ENCODE measurements at regions not wholly inside any gene's neighbourhood (a gene's known extent, or its start where the extent isn't known, plus 50 kb on each side); places are given as distances from the start of the nearest gene placed in this dataset.

GRCh38 chr9:86772635-86772993 lies 174.7 kb downstream of the GAS1 start:
- H3K36me3 ChIP-seq (ENCODE audit: low read depth, low read length), result no peaks in the 10 kb centered on the region
- H3K9me2 ChIP-seq (replicated peaks; ENCODE audit: low read length), result no peaks in the 10 kb centered on the region
- no peaks in the 10 kb centered on the region for H3F3A ChIP-seq (ENCODE audit: low read length, unreplicated experiment)
- intact Hi-C loops (cut with micrococcal nuclease), result no loop called here
- H3K4me3 ChIP-seq (ENCODE audit: low read length), result no peak overlapping the region
- TF ChIP-seq CTCF (conservative IDR thresholded peaks at IDR 0.05; ENCODE audit: low read depth, low read length) (no peak), EZH2 (IDR thresholded peaks at IDR 0.05; ENCODE audit: low read length, unreplicated experiment) (no peak), EZH2phosphoT487 (IDR thresholded peaks at IDR 0.05; ENCODE audit: borderline replicate concordance, low read length) (no peak)
- ATAC-seq, result no peak
- BruUV-seq (replicated peaks), result no TSS peak
- DNase-seq, result no peak
- no peak overlapping the region for H3K27ac ChIP-seq (ENCODE audit: low read length)
- no peak overlapping the region for H2AFZ ChIP-seq (ENCODE audit: low read length)
- H3K4me1 ChIP-seq (ENCODE audit: insufficient read depth, low read length), result no peaks in the 10 kb centered on the region
- no peaks in the 10 kb centered on the region for H4K20me1 ChIP-seq (ENCODE audit: low read length)
- ChIA-PET POLR2A (ENCODE audit: unreplicated experiment) (no interaction called here), CTCF (no interaction called here)
- no peak overlapping the region for H3K4me2 ChIP-seq (ENCODE audit: low read length)
- no peaks in the 10 kb centered on the region; the same call in 1 of the 2 replicates for H3K27me3 ChIP-seq (ENCODE audit: low read length)
- no peaks in the 10 kb centered on the region for H3K9me3 ChIP-seq (ENCODE audit: low read length)
- no peaks in the 10 kb centered on the region for H3K79me2 ChIP-seq (ENCODE audit: low read length)
- no peak overlapping the region for H3K9ac ChIP-seq (ENCODE audit: low read length)

DNA sequence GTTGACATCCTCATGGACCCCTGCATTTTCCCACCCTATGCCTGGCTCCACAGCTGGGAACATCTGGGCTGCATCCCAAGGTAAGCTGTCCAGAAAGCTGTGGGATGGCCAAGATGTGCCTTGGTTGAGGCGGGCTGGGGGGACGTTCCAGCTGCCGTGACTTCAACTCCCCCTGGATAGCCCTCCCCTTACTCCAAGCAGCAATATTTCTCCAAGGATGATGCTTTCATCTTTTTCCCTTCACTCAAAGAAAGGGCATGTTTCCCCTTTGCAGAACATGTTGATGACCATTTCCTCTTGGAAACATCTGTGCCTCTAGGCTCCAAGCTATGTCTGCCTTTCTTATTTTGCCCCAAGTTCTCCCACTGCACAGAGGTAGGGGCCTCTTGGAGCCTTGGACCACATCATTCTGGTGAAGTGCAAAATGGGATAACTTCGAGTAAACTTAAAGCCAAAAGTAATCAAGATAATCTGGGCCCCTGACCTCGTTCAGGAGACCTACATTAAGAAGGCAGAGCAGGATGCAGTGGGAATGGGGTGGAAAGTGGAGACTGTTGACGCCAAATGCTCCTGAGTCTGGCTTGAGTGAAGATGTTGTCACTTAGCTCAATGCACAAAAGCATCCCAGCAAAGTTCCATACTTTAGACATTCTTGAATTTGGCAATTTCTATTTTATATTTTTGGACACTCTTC lies 175.2 kb downstream of the GAS1 start:
- Histone ChIP-seq H3K79me2 (ENCODE audit: low read length) (no peaks in the 10 kb centered on the region), H3K4me3 (ENCODE audit: low read length) (no peak overlapping the region), H3K9me3 (ENCODE audit: low read length) (no peaks in the 10 kb centered on the region), H3K4me2 (ENCODE audit: low read length) (no peak overlapping the region), H2AFZ (ENCODE audit: low read length) (no peak overlapping the region), H3K27me3 (ENCODE audit: low read length) (no peaks in the 10 kb centered on the region; the same call in 1 of the 2 replicates), H3K27ac (ENCODE audit: low read length) (no peak overlapping the region), H4K20me1 (ENCODE audit: low read length) (no peaks in the 10 kb centered on the region), H3K36me3 (ENCODE audit: low read depth, low read length) (no peaks in the 10 kb centered on the region), H3K4me1 (ENCODE audit: insufficient read depth, low read length) (peaks cover 4% of the 10 kb centered on the region; the same call in 1 of the 2 replicates), H3F3A (ENCODE audit: low read length, unreplicated experiment) (no peaks in the 10 kb centered on the region), H3K9ac (ENCODE audit: low read length) (no peak overlapping the region), H3K9me2 (replicated peaks; ENCODE audit: low read length) (no peaks in the 10 kb centered on the region)
- ChIA-PET POLR2A (ENCODE audit: unreplicated experiment) (no interaction called here), CTCF (no interaction called here)
- BruUV-seq (replicated peaks), result no TSS peak
- DNase-seq (no peak), ATAC-seq (no peak)
- intact Hi-C loops (cut with micrococcal nuclease), result no loop called here
- TF ChIP-seq CTCF (conservative IDR thresholded peaks at IDR 0.05; ENCODE audit: low read depth, low read length), result no peak
- no peak for TF ChIP-seq EZH2 (IDR thresholded peaks at IDR 0.05; ENCODE audit: low read length, unreplicated experiment)
- no peak for TF ChIP-seq EZH2phosphoT487 (IDR thresholded peaks at IDR 0.05; ENCODE audit: borderline replicate concordance, low read length)

DNA sequence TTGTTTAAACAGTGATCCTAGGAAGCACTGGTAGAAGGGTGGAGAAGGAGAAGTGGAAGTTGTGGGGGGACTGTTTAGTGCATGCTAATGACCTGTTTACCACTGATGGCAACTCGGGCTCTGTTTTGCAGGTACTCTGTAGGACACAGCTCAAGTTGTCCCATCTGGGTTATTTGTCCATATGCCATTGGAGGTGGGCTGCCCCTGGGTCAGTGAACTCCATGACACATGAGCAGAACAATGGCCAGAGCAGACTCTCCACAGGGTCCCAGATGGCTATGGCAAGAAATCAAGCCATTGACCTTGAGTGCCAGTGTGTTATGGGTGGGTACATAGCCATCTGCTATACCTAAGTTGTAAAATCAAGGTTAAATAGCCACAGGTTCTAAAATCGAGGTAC lies 175.9 kb downstream of the GAS1 start:
- ChIA-PET CTCF (no interaction called here), POLR2A (ENCODE audit: unreplicated experiment) (no interaction called here)
- H3K27me3 ChIP-seq (ENCODE audit: low read length), result no peaks in the 10 kb centered on the region; the same call in 1 of the 2 replicates
- no peak for TF ChIP-seq CTCF (conservative IDR thresholded peaks at IDR 0.05; ENCODE audit: low read depth, low read length)
- TF ChIP-seq EZH2phosphoT487 (IDR thresholded peaks at IDR 0.05; ENCODE audit: borderline replicate concordance, low read length), result no peak
- no peak for TF ChIP-seq EZH2 (IDR thresholded peaks at IDR 0.05; ENCODE audit: low read length, unreplicated experiment)
- no peak overlapping the region for H3K4me2 ChIP-seq (ENCODE audit: low read length)
- H3K79me2 ChIP-seq (ENCODE audit: low read length), result no peaks in the 10 kb centered on the region
- H3K36me3 ChIP-seq (ENCODE audit: low read depth, low read length), result no peaks in the 10 kb centered on the region
- no peak for ATAC-seq
- no peaks in the 10 kb centered on the region for H4K20me1 ChIP-seq (ENCODE audit: low read length)
- BruUV-seq (replicated peaks), result no TSS peak
- H3F3A ChIP-seq (ENCODE audit: low read length, unreplicated experiment), result no peaks in the 10 kb centered on the region
- intact Hi-C loops (cut with micrococcal nuclease), result no loop called here
- H2AFZ ChIP-seq (ENCODE audit: low read length), result no peak overlapping the region
- H3K27ac ChIP-seq (ENCODE audit: low read length), result no peak overlapping the region
- no peak for DNase-seq
- no peak overlapping the region for H3K9ac ChIP-seq (ENCODE audit: low read length)
- H3K9me3 ChIP-seq (ENCODE audit: low read length), result no peaks in the 10 kb centered on the region
- H3K4me3 ChIP-seq (ENCODE audit: low read length), result no peak overlapping the region
- peaks cover 5% of the 10 kb centered on the region; the same call in 1 of the 2 replicates for H3K4me1 ChIP-seq (ENCODE audit: insufficient read depth, low read length)
- no peaks in the 10 kb centered on the region for H3K9me2 ChIP-seq (replicated peaks; ENCODE audit: low read length)

All from PC-3 (cell line).